HG03521 (cell line): ENCODE measurements at regions not wholly inside any gene's neighbourhood (a gene's known extent, or its start where the extent isn't known, plus 50 kb on each side); places are given as distances from the start of the nearest gene placed in this dataset.

Experiments used
- ATAC-seq: cut with Tn5 transposase; IDR thresholded peaks from one replicate; pipeline ENCODE4 v1.9.1; 2021; ENCODE audit warnings: mild to moderate bottlenecking, moderate library complexity; ENCODE audit not compliant: unreplicated experiment

- ATAC-seq: no peak
Observed at GRCh38 chr18:46320928-46321711, 216.9 kb downstream of the HAUS1 start.

GRCh38 chr18:46321955-46322354 is 217.8 kb downstream of the HAUS1 start:
- no peak for ATAC-seq

GRCh38 chr18:46322411-46322891 is 218.3 kb downstream of the HAUS1 start:
- ATAC-seq: no peak

- ATAC-seq: no peak
Observed at GRCh38 chr18:46322941-46323340, 218.8 kb downstream of the HAUS1 start.

GRCh38 chr18:46324087-46324955 is 220.1 kb downstream of the HAUS1 start:
- ATAC-seq: no peak

- ATAC-seq: no peak
Observed at GRCh38 chr18:46325895-46326294, 221.7 kb downstream of the HAUS1 start.

GRCh38 chr18:46329736-46330246 is 225.6 kb downstream of the HAUS1 start:
- no peak for ATAC-seq

GRCh38 chr18:46331316-46331715 is 227.1 kb downstream of the HAUS1 start:
- no peak for ATAC-seq

GRCh38 chr18:46332286-46332801 is 228.2 kb downstream of the HAUS1 start:
- no peak for ATAC-seq

GRCh38 chr18:46332921-46333341 is 228.7 kb downstream of the HAUS1 start:
- no peak for ATAC-seq

- no peak for ATAC-seq
Observed at GRCh38 chr18:46333431-46334135, 229.4 kb downstream of the HAUS1 start.

- ATAC-seq: no peak
Observed at GRCh38 chr18:46334868-46335281, 230.7 kb downstream of the HAUS1 start.

- no peak for ATAC-seq
Observed at GRCh38 chr18:46335534-46336101, 231.4 kb downstream of the HAUS1 start.

GRCh38 chr18:46336278-46337111 is 232.3 kb downstream of the HAUS1 start:
- no peak for ATAC-seq

GRCh38 chr18:46337271-46337670 is 233.1 kb downstream of the HAUS1 start:
- no peak for ATAC-seq

- ATAC-seq: no peak
Observed at GRCh38 chr18:46338205-46338604, 234.0 kb downstream of the HAUS1 start.

- ATAC-seq: no peak
Observed at GRCh38 chr18:46338766-46339165, 234.6 kb downstream of the HAUS1 start.

GRCh38 chr18:46340716-46341115 is 236.5 kb downstream of the HAUS1 start:
- no peak for ATAC-seq

GRCh38 chr18:46341986-46342525 is 237.9 kb downstream of the HAUS1 start:
- ATAC-seq: no peak
